DOHH2 (cell line): ENCODE measurements at regions not wholly inside any gene's neighbourhood (a gene's known extent, or its start where the extent isn't known, plus 50 kb on each side); places are given as distances from the start of the nearest gene placed in this dataset.

Experiments
- EZH2phosphoT487 ChIP-seq: fragments of 200-600 bp; sonication (generic); IDR thresholded peaks from 2 replicates; pipeline ENCODE4 v1.6.1; 2017; ENCODE audit warnings: borderline replicate concordance, mild to moderate bottlenecking, antibody characterized with exemption, low read length, moderate library complexity, mixed read lengths
- TF ChIP-seq, protein P1 (sequence below): fragments of 200-600 bp; sonication (generic); IDR thresholded peaks from one replicate; pipeline ENCODE4 v1.5.1; 2014; ENCODE audit warnings: antibody characterized with exemption, mild to moderate bottlenecking, low read depth, low read length; ENCODE audit not compliant: poor library complexity, severe bottlenecking

DNA sequence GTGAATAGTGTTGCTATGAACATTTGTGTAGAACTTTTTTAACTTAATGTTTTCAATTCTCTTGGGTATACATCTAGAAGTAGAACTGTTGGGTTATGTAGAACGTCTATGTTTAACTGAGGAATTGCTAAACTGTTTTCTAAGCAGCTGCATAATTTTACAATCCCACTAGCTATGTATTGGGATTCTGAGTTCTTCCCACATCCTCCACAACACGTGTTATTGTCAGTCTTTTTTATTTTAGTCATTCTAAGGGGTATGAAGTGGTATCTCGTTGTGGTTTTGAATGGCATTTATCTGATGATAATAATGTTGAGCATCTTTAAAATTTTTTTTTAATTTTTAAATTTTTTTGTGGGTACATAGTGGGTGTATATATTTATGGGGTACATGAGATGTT is 55.0 kb upstream of the NPHP3 start:
- TF ChIP-seq, protein P1, sequence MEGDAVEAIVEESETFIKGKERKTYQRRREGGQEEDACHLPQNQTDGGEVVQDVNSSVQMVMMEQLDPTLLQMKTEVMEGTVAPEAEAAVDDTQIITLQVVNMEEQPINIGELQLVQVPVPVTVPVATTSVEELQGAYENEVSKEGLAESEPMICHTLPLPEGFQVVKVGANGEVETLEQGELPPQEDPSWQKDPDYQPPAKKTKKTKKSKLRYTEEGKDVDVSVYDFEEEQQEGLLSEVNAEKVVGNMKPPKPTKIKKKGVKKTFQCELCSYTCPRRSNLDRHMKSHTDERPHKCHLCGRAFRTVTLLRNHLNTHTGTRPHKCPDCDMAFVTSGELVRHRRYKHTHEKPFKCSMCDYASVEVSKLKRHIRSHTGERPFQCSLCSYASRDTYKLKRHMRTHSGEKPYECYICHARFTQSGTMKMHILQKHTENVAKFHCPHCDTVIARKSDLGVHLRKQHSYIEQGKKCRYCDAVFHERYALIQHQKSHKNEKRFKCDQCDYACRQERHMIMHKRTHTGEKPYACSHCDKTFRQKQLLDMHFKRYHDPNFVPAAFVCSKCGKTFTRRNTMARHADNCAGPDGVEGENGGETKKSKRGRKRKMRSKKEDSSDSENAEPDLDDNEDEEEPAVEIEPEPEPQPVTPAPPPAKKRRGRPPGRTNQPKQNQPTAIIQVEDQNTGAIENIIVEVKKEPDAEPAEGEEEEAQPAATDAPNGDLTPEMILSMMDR: no peak
- no peak for TF ChIP-seq EZH2phosphoT487
